CD4-positive, alpha-beta memory T cell (primary cell): ENCODE measurements at regions not wholly inside any gene's neighbourhood (a gene's known extent, or its start where the extent isn't known, plus 50 kb on each side); places are given as distances from the start of the nearest gene placed in this dataset.

Experiments
- CTCF ChIA-PET: fragments of 350-600 bp; sonication (Branson Sonifier 250); formaldehyde crosslinking; loops from one replicate; lab custom pipeline; 2021; ENCODE audit warnings: inconsistent platforms; ENCODE audit not compliant: partially characterized antibody; lab: Charles Lee
- POLR2A ChIA-PET: fragments of 350-600 bp; sonication (Branson Sonifier 250); formaldehyde crosslinking; loops from one replicate; lab custom pipeline; 2021; ENCODE audit not compliant: partially characterized antibody; lab: Charles Lee
- DNase-seq, 5 donors: peaks; one replicate each; pipeline versions ENCODE4 v3.0.0 to v3.0.0-alpha.2; 2020 to 2022; ENCODE audit warnings: mixed read lengths in 1 of 5
- H3K27ac ChIP-seq: one replicate; pipeline ENCODE4 v1.7.0; 2013; ENCODE audit warnings: low read depth, low read length
- H3K27me3 ChIP-seq: 2 replicates; pipeline ENCODE4 v1.7.0; 2013; ENCODE audit warnings: mild to moderate bottlenecking, low read length, moderate library complexity; ENCODE audit not compliant: insufficient read depth
- H3K36me3 ChIP-seq: 2 replicates; pipeline ENCODE4 v1.7.0; 2013; ENCODE audit warnings: mild to moderate bottlenecking, low read length, moderate library complexity; ENCODE audit not compliant: insufficient read depth
- H3K4me1 ChIP-seq: 2 replicates; pipeline ENCODE4 v1.7.0; 2013; ENCODE audit warnings: mild to moderate bottlenecking, low read length, moderate library complexity; ENCODE audit not compliant: insufficient read depth
- H3K4me3 ChIP-seq, 2 donors: one replicate each; pipeline ENCODE4 v1.7.0; 2013; ENCODE audit warnings: low read length in 2 of 2, mild to moderate bottlenecking in 1 of 2
- H3K9me3 ChIP-seq, 2 donors: one replicate each; pipeline ENCODE4 v1.7.0; 2013; ENCODE audit warnings: low read length in 2 of 2, control low read depth in 1 of 2; ENCODE audit not compliant: control insufficient read depth in 1 of 2
- H3K27ac Mint-ChIP-seq, 7 donors: one replicate each; pipeline ENCODE4 v1.8.0; 2020 to 2021; ENCODE audit warnings: mixed read lengths in 7 of 7, mild to moderate bottlenecking in 6 of 7, inconsistent platforms in 3 of 7, moderate library complexity in 3 of 7
- H3K27me3 Mint-ChIP-seq, 2 donors: one replicate each; pipeline ENCODE4 v1.8.0; 2020 to 2021; ENCODE audit warnings: mixed read lengths in 2 of 2
- H3K36me3 Mint-ChIP-seq, 2 donors: one replicate each; pipeline ENCODE4 v1.8.0; 2020 to 2021; ENCODE audit warnings: mixed read lengths in 2 of 2, inconsistent platforms in 1 of 2, mild to moderate bottlenecking in 1 of 2
- H3K4me1 Mint-ChIP-seq, 4 donors: one replicate each; pipeline ENCODE4 v1.8.0; 2020 to 2021; ENCODE audit warnings: mixed read lengths in 4 of 4, mild to moderate bottlenecking in 1 of 4
- H3K4me3 Mint-ChIP-seq, 8 donors: one replicate each; pipeline ENCODE4 v1.8.0; 2020 to 2021; ENCODE audit warnings: mixed read lengths in 8 of 8, mild to moderate bottlenecking in 7 of 8, moderate library complexity in 6 of 8, inconsistent platforms in 3 of 8
- H3K9me3 Mint-ChIP-seq, 8 donors: one replicate each; pipeline ENCODE4 v1.8.0; 2020 to 2021; ENCODE audit warnings: mixed read lengths in 8 of 8, mild to moderate bottlenecking in 5 of 8, inconsistent platforms in 3 of 8, moderate library complexity in 1 of 8
- intact Hi-C: fragments of 100-400 bp; cut with micrococcal nuclease; formaldehyde crosslinking; loops from one replicate; pipeline ENCODE4 v1.15.1; 2023

- H3K4me1 Mint-ChIP-seq: peaks cover 0 to 8% (median 2%) of the 10 kb centered on the region in 4 donors
- no peaks in the 10 kb centered on the region for H3K4me1 ChIP-seq
- H3K27ac Mint-ChIP-seq: no peak overlapping the region
- H3K4me3 ChIP-seq: no peak overlapping the region
- DNase-seq: no peak
- H3K36me3 Mint-ChIP-seq: no peaks in the 10 kb centered on the region
- H3K9me3 Mint-ChIP-seq: no peaks in the 10 kb centered on the region
- intact Hi-C loops: no loop called here
- ChIA-PET POLR2A (no interaction called here), CTCF (interaction anchor here (1.0 kb wide), 1 partner anchor 17 kb away, joined by 3 read pairs; no protein-coding TSS in a partner anchor)
- no peaks in the 10 kb centered on the region for H3K9me3 ChIP-seq
- no peaks in the 10 kb centered on the region for H3K36me3 ChIP-seq
- no peak overlapping the region for H3K27ac ChIP-seq
- H3K4me3 Mint-ChIP-seq: no peak overlapping the region
- H3K27me3 ChIP-seq: no peaks in the 10 kb centered on the region
- no peaks in the 10 kb centered on the region for H3K27me3 Mint-ChIP-seq
Observed at GRCh38 chr9:95740217-95741004, 135.1 kb upstream of the ERCC6L2 start.

GRCh38 chr9:95738438-95738837 is 137.1 kb upstream of the ERCC6L2 start:
- H3K27me3 Mint-ChIP-seq: peaks cover 0 to 1% of the 10 kb centered on the region in 2 donors
- H3K36me3 Mint-ChIP-seq: no peaks in the 10 kb centered on the region
- H3K9me3 Mint-ChIP-seq: no peaks in the 10 kb centered on the region
- Histone ChIP-seq H3K4me1 (no peaks in the 10 kb centered on the region), H3K27ac (no peak overlapping the region), H3K9me3 (no peaks in the 10 kb centered on the region), H3K27me3 (no peaks in the 10 kb centered on the region), H3K4me3 (no peak overlapping the region), H3K36me3 (no peaks in the 10 kb centered on the region)
- intact Hi-C loops: no loop called here
- no peak overlapping the region for H3K4me3 Mint-ChIP-seq
- POLR2A ChIA-PET: no interaction called here
- H3K27ac Mint-ChIP-seq: no peak overlapping the region
- CTCF ChIA-PET: no interaction called here
- no peak for DNase-seq
- H3K4me1 Mint-ChIP-seq: peaks cover 0 to 14% (median 2%) of the 10 kb centered on the region in 4 donors

GRCh38 chr9:95736891-95737522 is 138.5 kb upstream of the ERCC6L2 start:
- H3K9me3 Mint-ChIP-seq: no peaks in the 10 kb centered on the region
- Histone ChIP-seq H3K4me1 (no peaks in the 10 kb centered on the region), H3K4me3 (no peak overlapping the region), H3K27me3 (no peaks in the 10 kb centered on the region), H3K36me3 (no peaks in the 10 kb centered on the region), H3K27ac (no peak overlapping the region), H3K9me3 (no peaks in the 10 kb centered on the region)
- H3K27me3 Mint-ChIP-seq: peaks cover 3 to 6% of the 10 kb centered on the region in 2 donors
- intact Hi-C loops: no loop called here
- peaks cover 0 to 14% (median 2%) of the 10 kb centered on the region in 4 donors for H3K4me1 Mint-ChIP-seq
- no peak for DNase-seq
- no peak overlapping the region for H3K4me3 Mint-ChIP-seq
- POLR2A ChIA-PET: no interaction called here
- H3K27ac Mint-ChIP-seq: no peak overlapping the region
- CTCF ChIA-PET: no interaction called here
- H3K36me3 Mint-ChIP-seq: no peaks in the 10 kb centered on the region

DNA sequence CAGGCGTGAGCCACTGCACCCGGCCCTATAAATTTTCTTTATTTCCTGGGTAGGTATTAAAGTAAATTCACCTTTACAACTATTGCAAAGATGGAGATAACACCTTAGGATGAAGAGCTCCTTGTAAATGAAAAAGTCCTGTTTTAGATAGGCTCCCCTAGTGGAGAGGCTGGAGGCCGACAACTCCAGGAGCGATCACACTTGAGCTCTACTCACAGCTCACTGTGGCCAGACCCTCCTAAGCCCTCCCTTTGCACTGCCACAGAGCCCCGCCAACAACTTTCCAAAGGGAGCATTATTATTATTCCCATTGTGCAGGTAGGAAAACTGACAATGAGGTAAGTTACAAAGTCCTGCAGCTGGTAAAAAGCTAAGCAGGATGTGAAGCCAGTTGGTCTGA is 139.1 kb upstream of the ERCC6L2 start:
- Mint-ChIP-seq H3K36me3 (no peaks in the 10 kb centered on the region), H3K27me3 (peaks cover 4 to 8% of the 10 kb centered on the region in 2 donors), H3K4me1 (peaks cover 0 to 14% (median 2%) of the 10 kb centered on the region in 4 donors), H3K27ac (no peak overlapping the region), H3K4me3 (no peak overlapping the region), H3K9me3 (no peaks in the 10 kb centered on the region)
- Histone ChIP-seq H3K4me1 (no peaks in the 10 kb centered on the region), H3K27ac (no peak overlapping the region), H3K27me3 (no peaks in the 10 kb centered on the region), H3K4me3 (no peak overlapping the region), H3K36me3 (no peaks in the 10 kb centered on the region), H3K9me3 (no peaks in the 10 kb centered on the region)
- CTCF ChIA-PET: interaction anchor here (1.2 kb wide), 1 partner anchor 12 kb away, joined by 4 read pairs; no protein-coding TSS in a partner anchor
- POLR2A ChIA-PET: no interaction called here
- no peak for DNase-seq
- intact Hi-C loops: no loop called here

DNA sequence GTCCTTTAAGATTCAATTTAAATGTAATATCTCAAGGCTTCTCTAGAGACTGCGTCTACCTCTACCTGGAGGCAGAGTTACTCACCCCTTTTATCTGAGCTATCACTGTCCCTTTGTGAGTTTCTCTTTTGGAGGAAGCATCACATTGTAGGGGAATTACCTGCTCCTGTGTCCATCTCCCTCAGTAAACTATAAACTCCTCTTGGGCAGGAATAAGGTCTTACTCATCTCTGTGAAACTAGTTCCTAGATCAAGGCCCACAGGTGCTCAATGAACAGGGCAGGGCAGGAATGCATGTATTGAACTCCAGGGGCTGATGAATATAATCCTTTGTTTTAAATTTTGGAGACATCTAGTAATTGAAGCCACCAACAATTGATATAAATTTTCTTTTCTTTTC is 139.8 kb upstream of the ERCC6L2 start:
- no peaks in the 10 kb centered on the region for H3K36me3 Mint-ChIP-seq
- no peak for DNase-seq
- H3K9me3 ChIP-seq: no peaks in the 10 kb centered on the region
- no peaks in the 10 kb centered on the region for H3K4me1 ChIP-seq
- no peaks in the 10 kb centered on the region for H3K36me3 ChIP-seq
- peaks cover 4 to 8% of the 10 kb centered on the region in 2 donors for H3K27me3 Mint-ChIP-seq
- H3K4me3 Mint-ChIP-seq: no peak overlapping the region
- intact Hi-C loops: no loop called here
- H3K9me3 Mint-ChIP-seq: peaks cover 0 to 3% (median 0%) of the 10 kb centered on the region in 8 donors
- H3K4me3 ChIP-seq: no peak overlapping the region
- no peak overlapping the region for H3K27ac ChIP-seq
- no peak overlapping the region for H3K27ac Mint-ChIP-seq
- POLR2A ChIA-PET: no interaction called here
- CTCF ChIA-PET: interaction anchor here (0.6 to 1.2 kb wide), 2 partner anchors 13 to 795 kb away, joined by 3 to 4 read pairs; no protein-coding TSS in a partner anchor
- peaks cover 0 to 11% (median under 1%) of the 10 kb centered on the region in 4 donors for H3K4me1 Mint-ChIP-seq
- H3K27me3 ChIP-seq: no peaks in the 10 kb centered on the region

GRCh38 chr9:95733741-95734666 is 141.5 kb upstream of the ERCC6L2 start:
- Histone ChIP-seq H3K36me3 (no peaks in the 10 kb centered on the region), H3K9me3 (no peaks in the 10 kb centered on the region), H3K27ac (no peak overlapping the region), H3K4me3 (no peak overlapping the region), H3K27me3 (no peaks in the 10 kb centered on the region), H3K4me1 (no peaks in the 10 kb centered on the region)
- Mint-ChIP-seq H3K4me1 (peaks cover 0 to 10% (median under 1%) of the 10 kb centered on the region in 4 donors), H3K9me3 (peaks cover 0 to 3% (median 0%) of the 10 kb centered on the region in 8 donors), H3K4me3 (no peak overlapping the region), H3K27ac (no peak overlapping the region), H3K27me3 (peaks cover 4 to 10% of the 10 kb centered on the region in 2 donors), H3K36me3 (no peaks in the 10 kb centered on the region)
- no peak for DNase-seq
- ChIA-PET CTCF (interaction anchor here (1.2 kb wide), 1 partner anchor 11 kb away, joined by 3 read pairs; no protein-coding TSS in a partner anchor), POLR2A (no interaction called here)
- intact Hi-C loops: no loop called here
